ENCODE measurements at regions not wholly inside any gene's neighbourhood (a gene's known extent, or its start where the extent isn't known, plus 50 kb on each side); places are given as distances from the start of the nearest gene placed in this dataset.
A peak's percentile ranks its signal among the peaks of the same experiment; 100 is the strongest.

DNA sequence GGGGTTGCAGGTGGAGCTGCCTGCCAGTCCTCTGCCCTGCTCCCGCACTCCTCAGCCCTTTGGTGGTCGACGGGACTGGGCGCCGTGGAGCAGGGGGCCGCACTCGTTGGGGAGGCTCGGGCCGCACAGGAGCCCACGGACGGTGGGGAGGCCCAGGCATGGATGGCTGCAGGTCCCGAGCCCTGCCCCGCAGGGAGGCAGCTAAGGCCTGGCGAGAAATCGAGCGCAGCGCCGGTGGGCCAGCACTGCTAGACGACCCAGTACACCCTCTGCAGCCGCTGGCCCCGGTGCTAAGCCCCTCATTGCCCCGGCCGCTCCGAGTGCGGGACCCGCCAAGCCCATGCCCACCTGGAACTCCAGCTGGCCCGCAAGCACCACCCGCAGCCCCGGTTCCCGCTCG is 221.8 kb downstream of the BTG1 start:
- no peaks in the 10 kb centered on the region for H3K27me3 Mint-ChIP-seq
- TF ChIP-seq, protein P1, sequence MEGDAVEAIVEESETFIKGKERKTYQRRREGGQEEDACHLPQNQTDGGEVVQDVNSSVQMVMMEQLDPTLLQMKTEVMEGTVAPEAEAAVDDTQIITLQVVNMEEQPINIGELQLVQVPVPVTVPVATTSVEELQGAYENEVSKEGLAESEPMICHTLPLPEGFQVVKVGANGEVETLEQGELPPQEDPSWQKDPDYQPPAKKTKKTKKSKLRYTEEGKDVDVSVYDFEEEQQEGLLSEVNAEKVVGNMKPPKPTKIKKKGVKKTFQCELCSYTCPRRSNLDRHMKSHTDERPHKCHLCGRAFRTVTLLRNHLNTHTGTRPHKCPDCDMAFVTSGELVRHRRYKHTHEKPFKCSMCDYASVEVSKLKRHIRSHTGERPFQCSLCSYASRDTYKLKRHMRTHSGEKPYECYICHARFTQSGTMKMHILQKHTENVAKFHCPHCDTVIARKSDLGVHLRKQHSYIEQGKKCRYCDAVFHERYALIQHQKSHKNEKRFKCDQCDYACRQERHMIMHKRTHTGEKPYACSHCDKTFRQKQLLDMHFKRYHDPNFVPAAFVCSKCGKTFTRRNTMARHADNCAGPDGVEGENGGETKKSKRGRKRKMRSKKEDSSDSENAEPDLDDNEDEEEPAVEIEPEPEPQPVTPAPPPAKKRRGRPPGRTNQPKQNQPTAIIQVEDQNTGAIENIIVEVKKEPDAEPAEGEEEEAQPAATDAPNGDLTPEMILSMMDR (conservative IDR thresholded peaks at IDR 0.05), result no peak
- DNase-seq (ENCODE audit: extremely low spot score, unreplicated experiment), result peak; percentile 64
- no peaks in the 10 kb centered on the region for H3K36me3 Mint-ChIP-seq
- peaks cover 5% of the 10 kb centered on the region for H3K9me3 Mint-ChIP-seq
- H3K27ac Mint-ChIP-seq, result no peak overlapping the region
- peaks cover 21% of the 10 kb centered on the region for H3K4me1 Mint-ChIP-seq (ENCODE audit: unreplicated experiment)
- H3K4me3 Mint-ChIP-seq, result no peak overlapping the region

DNA sequence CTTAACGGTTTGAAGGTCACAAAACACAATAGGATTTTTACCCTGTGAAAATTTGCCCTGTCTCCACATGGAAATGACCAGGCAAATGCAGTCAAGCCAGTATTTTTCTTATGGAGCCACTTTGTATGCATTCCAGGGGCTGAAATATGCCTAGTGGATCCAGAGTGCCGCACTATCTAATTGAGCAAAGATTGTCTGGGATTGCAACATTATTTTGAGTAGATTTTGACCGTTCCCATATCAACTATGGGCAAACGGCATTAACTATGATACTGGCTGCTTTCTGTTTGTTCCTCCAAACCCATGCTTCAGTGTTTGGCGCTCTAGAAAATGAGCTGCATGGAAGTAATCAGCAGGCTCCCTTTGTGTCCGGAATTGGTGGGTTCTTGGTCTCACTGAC is 223.0 kb downstream of the BTG1 start:
- TF ChIP-seq, protein P1 (conservative IDR thresholded peaks at IDR 0.05), result no peak
- Mint-ChIP-seq H3K36me3 (no peaks in the 10 kb centered on the region), H3K9me3 (peaks cover 5% of the 10 kb centered on the region), H3K27me3 (no peaks in the 10 kb centered on the region), H3K4me1 (ENCODE audit: unreplicated experiment) (peaks cover 21% of the 10 kb centered on the region), H3K4me3 (no peak overlapping the region), H3K27ac (no peak overlapping the region)
- DNase-seq (ENCODE audit: extremely low spot score, unreplicated experiment), result no peak

DNA sequence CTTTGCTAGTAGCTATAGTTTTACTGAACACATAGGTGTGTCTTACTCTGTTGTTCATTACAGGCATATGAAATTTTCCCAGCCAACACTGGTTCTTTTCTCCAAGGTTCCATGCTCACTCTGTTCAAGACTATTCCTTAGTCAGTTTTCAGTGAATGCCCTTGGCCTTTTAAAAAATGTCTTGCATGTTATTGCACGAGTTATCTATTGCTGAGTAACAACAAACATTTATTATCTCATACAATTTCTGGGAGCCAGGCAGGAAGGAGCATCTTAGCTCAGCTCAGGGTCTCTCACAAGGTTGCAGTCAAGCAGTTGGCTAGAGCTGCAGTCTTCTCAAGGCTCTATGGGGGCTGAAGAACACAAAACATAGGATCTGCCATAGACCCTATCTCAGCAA is 223.5 kb downstream of the BTG1 start:
- Mint-ChIP-seq H3K9me3 (peaks cover 5% of the 10 kb centered on the region), H3K4me3 (no peak overlapping the region), H3K27ac (no peak overlapping the region), H3K4me1 (ENCODE audit: unreplicated experiment) (peaks cover 21% of the 10 kb centered on the region), H3K36me3 (no peaks in the 10 kb centered on the region), H3K27me3 (no peaks in the 10 kb centered on the region)
- no peak for DNase-seq (ENCODE audit: extremely low spot score, unreplicated experiment)
- TF ChIP-seq, protein P1 (conservative IDR thresholded peaks at IDR 0.05), result no peak

DNA sequence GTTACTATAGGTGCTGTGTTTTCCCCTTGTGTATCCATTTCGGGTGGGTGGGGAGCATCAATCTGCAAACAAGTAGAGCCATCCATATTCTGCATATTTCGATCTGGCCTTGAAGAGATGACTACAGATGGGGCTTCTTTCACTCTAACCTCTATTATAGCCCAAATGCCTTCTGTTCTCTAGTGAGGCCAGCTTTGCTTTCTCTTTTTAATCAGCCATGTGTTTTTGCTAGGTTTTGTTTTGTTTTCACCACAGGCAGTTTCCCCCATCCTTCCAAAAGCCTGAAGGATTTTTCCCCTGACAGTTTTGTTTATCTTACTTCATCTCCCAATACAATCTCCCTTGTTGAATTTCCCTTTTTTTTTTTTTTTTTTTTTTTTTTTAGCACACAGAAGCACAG is 224.1 kb downstream of the BTG1 start:
- TF ChIP-seq, protein P1 (conservative IDR thresholded peaks at IDR 0.05), result no peak
- Mint-ChIP-seq H3K27me3 (no peaks in the 10 kb centered on the region), H3K4me1 (ENCODE audit: unreplicated experiment) (peaks cover 16% of the 10 kb centered on the region), H3K9me3 (peaks cover 8% of the 10 kb centered on the region), H3K4me3 (no peak overlapping the region), H3K27ac (no peak overlapping the region), H3K36me3 (no peaks in the 10 kb centered on the region)
- DNase-seq (ENCODE audit: extremely low spot score, unreplicated experiment), result no peak

DNA sequence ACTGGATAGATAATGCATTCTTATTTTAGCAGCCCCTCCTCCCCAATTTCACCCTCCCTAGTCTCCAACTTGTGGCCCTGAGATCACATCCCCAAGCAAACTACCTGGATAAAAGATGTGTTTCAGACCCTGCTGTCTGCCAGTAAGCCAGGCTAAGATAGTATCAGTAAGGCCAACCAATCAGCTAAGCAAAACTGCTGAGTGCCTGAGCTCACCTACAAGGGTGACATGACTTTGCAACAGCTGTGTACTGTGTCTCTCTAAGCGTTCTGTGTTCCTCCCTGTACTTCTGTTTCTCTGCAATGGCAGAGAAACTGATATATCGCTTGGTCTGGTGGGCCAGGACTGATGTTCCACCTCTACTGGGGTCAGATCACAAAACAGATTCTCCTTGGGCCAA is 224.9 kb downstream of the BTG1 start:
- Mint-ChIP-seq H3K36me3 (no peaks in the 10 kb centered on the region), H3K4me1 (ENCODE audit: unreplicated experiment) (peaks cover 15% of the 10 kb centered on the region), H3K4me3 (no peak overlapping the region), H3K9me3 (peaks cover 8% of the 10 kb centered on the region), H3K27me3 (no peaks in the 10 kb centered on the region), H3K27ac (peak overlapping the region; percentile 35)
- TF ChIP-seq, protein P1 (conservative IDR thresholded peaks at IDR 0.05), result no peak
- DNase-seq (ENCODE audit: extremely low spot score, unreplicated experiment), result no peak

DNA sequence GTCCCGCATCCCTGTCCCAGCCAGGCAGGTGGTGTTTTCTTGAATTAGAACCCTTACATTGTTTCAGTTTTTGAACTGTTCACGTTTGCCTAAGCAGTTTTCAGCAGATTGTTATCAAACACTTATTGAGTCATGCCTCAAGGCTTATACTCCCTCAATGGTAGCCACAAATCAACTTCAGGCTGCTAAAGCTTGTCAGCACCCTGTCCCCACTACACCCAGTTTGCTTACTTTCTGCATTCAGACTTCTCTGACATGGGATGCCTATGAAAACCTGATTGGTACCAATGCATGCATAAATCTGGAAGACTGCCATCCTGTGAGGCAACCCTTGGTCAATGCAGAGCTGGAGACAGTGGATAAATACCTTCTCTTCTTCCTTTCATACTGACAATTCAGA is 225.4 kb downstream of the BTG1 start:
- H3K27me3 Mint-ChIP-seq, result no peaks in the 10 kb centered on the region
- peaks cover 8% of the 10 kb centered on the region for H3K9me3 Mint-ChIP-seq
- no peaks in the 10 kb centered on the region for H3K36me3 Mint-ChIP-seq
- TF ChIP-seq, protein P1 (conservative IDR thresholded peaks at IDR 0.05), result no peak
- peaks cover 15% of the 10 kb centered on the region for H3K4me1 Mint-ChIP-seq (ENCODE audit: unreplicated experiment)
- DNase-seq (ENCODE audit: extremely low spot score, unreplicated experiment), result no peak
- H3K27ac Mint-ChIP-seq, result peak overlapping the region; percentile 35
- no peak overlapping the region for H3K4me3 Mint-ChIP-seq
